ENCODE measurements at regions not wholly inside any gene's neighbourhood (a gene's known extent, or its start where the extent isn't known, plus 50 kb on each side); places are given as distances from the start of the nearest gene placed in this dataset.

DNA sequence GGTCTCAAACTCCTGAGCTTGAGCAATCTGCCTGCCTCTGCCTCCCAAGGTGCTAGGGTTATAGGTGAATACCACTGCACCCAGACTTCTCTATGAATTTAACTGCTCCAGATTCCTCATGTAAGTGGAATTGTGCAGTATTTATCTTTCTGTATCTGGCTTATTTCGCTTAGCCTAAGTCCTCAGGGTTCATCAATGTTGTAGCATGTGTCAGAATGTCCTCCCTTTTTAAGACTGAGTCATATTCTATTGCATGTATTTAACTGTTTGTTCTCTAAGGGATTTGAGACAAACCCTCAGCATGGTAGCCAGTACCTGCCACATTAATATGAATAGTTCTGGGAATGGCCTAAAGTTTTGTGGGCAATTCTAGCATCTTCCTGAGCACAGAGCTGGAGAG, 53.9 kb upstream of the TUT7 start:
- H3K27me3 ChIP-seq: no peaks in the 10 kb centered on the region
- H3K9me3 ChIP-seq: no peaks in the 10 kb centered on the region
- TF ChIP-seq CTCF (IDR thresholded peaks at IDR 0.05): no peak
- H3K27ac ChIP-seq: no peak overlapping the region
- H3K36me3 ChIP-seq: no peaks in the 10 kb centered on the region
- H3K4me1 ChIP-seq: peaks cover 22% of the 10 kb centered on the region
- DNase-seq: no peak
- H3K4me3 ChIP-seq: no peak overlapping the region
- intact Hi-C loops (cut with DNase I): no loop called here
- no peak for ATAC-seq

DNA sequence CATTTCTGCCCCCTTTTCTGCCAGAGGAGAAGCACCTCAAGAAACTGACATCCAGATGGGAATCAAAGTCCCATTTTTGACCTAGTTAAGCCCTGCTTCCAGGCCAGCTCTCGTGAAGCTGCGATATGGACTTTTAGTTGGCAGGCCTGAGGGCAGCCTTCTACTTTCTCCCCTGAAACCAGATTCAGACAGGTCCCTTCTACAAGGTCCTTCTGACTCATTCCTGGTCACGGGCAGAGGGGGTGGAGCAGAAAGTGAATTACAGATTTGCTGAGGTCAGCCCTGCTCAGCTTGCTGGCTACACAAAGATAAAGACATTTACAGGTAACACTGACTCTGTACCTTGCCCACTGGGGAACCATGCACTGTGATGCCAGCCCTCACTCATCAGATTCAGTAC, 52.8 kb upstream of the TUT7 start:
- no peaks in the 10 kb centered on the region for H3K9me3 ChIP-seq
- H3K4me1 ChIP-seq: peaks cover 22% of the 10 kb centered on the region
- no peak for DNase-seq
- TF ChIP-seq CTCF (IDR thresholded peaks at IDR 0.05): no peak
- H3K4me3 ChIP-seq: no peak overlapping the region
- no peaks in the 10 kb centered on the region for H3K27me3 ChIP-seq
- ATAC-seq: peak; percentile 60
- intact Hi-C loops (cut with DNase I): no loop called here
- H3K27ac ChIP-seq: no peak overlapping the region
- no peaks in the 10 kb centered on the region for H3K36me3 ChIP-seq

DNA sequence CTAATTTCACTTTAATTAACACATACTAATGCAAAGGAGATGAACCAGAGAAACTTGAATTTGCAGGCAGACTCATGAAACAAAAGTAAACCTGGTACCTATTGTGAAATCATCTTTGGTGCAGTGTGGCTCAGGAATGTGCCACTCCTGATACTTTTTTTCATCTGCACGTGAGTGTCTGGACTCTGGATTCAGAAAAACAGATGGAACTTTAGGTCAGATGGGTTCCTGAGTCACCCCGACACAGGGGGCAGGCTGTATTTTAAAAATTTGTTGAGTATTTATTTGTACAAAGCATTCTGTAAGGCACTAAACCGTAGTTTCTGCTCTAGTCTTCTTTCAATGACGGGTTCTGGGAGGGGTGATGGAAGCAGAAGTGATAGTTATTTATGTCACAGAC, 52.2 kb upstream of the TUT7 start:
- Histone ChIP-seq H3K4me1 (peaks cover 22% of the 10 kb centered on the region), H3K27me3 (no peaks in the 10 kb centered on the region), H3K27ac (no peak overlapping the region), H3K4me3 (no peak overlapping the region), H3K9me3 (no peaks in the 10 kb centered on the region), H3K36me3 (no peaks in the 10 kb centered on the region)
- no peak for DNase-seq
- intact Hi-C loops (cut with DNase I): no loop called here
- ATAC-seq: peak; percentile 67
- TF ChIP-seq CTCF (IDR thresholded peaks at IDR 0.05): no peak

DNA sequence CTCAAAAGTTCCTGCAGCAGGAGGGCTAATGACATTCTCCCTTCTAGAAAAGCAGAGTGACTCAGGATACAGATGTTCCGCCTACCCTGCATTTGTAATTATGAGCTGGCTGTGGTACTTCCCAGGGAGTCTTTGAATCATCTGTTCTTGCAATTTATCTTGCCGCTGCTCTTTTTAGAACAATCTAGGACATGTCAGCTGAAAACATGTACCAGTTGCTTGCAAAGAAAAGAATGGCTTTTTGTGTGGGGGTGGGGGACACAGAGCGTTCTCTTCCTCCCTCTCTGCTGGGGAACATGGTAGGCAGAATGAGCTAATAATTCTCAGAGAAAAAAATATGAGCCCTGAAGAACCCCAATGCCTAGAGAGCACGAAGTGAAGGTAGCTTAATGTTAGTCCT, 51.7 kb upstream of the TUT7 start:
- H3K4me1 ChIP-seq: peaks cover 22% of the 10 kb centered on the region
- ATAC-seq (peak; percentile 49), DNase-seq (no peak)
- intact Hi-C loops (cut with DNase I): no loop called here
- H3K36me3 ChIP-seq: no peaks in the 10 kb centered on the region
- no peak overlapping the region for H3K27ac ChIP-seq
- H3K27me3 ChIP-seq: no peaks in the 10 kb centered on the region
- TF ChIP-seq CTCF (IDR thresholded peaks at IDR 0.05): no peak
- no peak overlapping the region for H3K4me3 ChIP-seq
- H3K9me3 ChIP-seq: no peaks in the 10 kb centered on the region

- Histone ChIP-seq H3K4me3 (no peak overlapping the region), H3K27ac (no peak overlapping the region), H3K9me3 (no peaks in the 10 kb centered on the region), H3K36me3 (no peaks in the 10 kb centered on the region), H3K27me3 (no peaks in the 10 kb centered on the region), H3K4me1 (peaks cover 22% of the 10 kb centered on the region)
- intact Hi-C loops (cut with DNase I): no loop called here
- peak; percentile 54 for ATAC-seq
- no peak for TF ChIP-seq CTCF (IDR thresholded peaks at IDR 0.05)
- no peak for DNase-seq
Measured at GRCh38 chr9:86405086-86405491, 50.9 kb upstream of the TUT7 start.

Data from upper lobe of right lung (tissue), 1 donor.